GM19025 (cell line): ENCODE measurements at regions not wholly inside any gene's neighbourhood (a gene's known extent, or its start where the extent isn't known, plus 50 kb on each side); places are given as distances from the start of the nearest gene placed in this dataset.

ENCODE experiments used
- ATAC-seq: cut with Tn5 transposase; IDR thresholded peaks from one replicate; pipeline ENCODE4 v1.9.1; 2021; ENCODE audit warnings: mild to moderate bottlenecking, low read depth, moderate library complexity; ENCODE audit not compliant: unreplicated experiment

DNA sequence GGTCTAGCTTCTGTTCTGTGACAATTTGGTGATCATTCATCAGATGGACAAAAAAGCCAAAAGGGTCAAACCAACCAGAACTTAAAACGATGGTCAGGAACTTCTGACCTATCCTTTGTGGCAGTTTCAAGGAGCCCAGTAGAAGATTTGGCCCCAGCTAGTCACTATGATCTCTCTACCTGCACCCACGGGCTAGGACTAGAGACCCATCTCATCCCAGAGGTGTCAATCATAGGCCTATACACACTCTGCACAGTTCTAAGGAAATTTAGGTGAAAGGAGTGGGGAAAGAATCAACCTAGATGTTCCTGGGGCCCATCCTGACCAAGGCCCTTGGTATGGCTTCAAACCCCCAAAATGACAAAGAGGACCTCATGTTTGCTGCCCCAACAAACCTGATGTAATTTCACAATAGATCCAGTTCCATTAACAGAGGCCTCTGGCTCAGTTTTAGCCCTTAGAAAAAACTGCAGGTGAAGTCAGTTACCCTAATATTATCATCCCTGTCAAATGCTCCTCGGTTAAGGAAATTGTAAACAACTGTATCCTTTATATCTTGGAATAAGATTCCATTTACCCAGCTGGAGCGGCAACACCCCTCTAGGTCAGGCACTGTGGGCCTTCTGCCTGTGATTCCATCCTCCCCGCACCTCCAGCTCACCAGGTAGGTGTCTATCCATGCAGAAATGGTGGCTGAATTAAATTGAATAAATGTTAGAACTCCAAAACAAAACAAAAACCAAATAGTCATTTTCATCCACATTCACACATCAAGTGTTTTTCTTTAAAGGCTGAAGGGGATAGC lies 138.7 kb downstream of the ENC1 start:
- ATAC-seq, result no peak

DNA sequence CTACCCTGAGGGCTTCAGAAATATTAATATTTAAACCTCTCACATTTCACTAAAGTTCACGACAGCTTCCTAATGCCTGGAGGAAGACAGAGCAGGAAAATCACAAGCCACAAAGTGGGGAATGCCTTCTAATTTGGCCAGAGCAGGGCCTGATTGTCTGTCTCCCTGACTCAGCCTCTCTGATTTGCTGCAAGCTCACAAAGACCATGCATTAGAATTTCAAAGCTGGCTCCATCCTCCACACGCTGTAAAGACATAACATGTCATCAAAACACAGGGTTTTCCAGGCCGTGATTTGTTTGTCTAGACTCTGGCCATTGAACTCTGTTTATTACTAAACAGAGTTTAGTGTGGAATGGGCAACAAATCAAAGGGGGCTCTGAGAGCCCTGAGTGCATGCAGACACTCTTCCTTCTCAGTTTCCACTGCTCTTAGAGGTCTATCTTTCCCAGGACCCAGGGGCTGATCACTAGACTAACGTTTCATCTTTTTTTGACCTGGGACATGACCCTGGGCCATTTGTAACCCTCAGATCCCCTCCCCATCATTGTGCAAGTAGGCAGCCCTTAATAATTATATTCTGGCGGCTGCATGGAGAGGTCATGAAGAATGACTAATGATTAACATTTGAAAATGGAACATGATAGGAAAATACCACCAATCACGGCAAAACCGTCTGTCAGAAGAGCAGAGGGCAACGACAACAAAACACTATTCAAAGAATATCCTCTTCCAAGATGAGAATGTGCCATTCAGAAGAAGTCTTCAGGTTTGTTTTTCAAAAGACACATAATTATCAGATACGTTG lies 140.2 kb downstream of the ENC1 start:
- ATAC-seq, result no peak

GRCh38 chr5:74499256-74500050 lies 141.1 kb downstream of the ENC1 start:
- no peak for ATAC-seq

DNA sequence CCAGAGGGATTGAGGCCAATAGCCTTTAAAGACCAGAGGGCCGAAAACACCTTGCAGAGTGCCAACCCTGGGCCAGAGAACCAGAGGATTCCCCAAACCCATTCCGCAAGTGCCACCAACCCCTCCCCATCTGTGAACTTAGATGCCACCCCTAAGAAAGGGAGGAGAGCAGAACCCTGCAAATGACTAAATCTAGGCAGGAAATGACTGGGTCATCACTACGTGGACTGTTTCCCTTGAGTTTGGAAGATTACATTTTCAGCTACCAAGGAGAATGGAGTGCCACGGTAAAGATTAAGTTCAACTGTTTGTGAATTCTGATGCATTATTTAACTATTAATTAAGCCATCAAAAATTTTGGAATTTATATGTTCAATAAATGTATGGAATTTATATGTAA lies 142.8 kb downstream of the ENC1 start:
- ATAC-seq, result no peak

DNA sequence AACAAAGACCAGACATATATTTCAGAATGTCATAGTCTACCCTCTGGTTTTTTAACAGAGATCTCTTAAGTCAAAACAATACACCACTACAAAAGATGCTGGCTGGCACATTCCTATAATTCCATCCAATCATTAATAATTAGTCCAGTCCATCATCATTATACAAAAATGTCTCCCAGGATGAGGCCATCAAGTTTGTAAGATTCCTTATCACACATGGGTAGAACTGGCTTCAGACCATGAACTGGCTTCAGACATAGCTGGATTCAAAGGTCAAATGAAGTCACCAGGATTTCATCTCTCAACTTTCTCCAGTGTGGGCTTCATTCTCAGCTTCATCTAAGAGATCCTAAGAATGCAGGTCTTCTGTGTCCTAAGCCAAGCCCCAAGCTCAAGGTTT lies 147.1 kb downstream of the ENC1 start:
- no peak for ATAC-seq

GRCh38 chr5:74492230-74492629 lies 148.3 kb downstream of the ENC1 start:
- ATAC-seq, result no peak

DNA sequence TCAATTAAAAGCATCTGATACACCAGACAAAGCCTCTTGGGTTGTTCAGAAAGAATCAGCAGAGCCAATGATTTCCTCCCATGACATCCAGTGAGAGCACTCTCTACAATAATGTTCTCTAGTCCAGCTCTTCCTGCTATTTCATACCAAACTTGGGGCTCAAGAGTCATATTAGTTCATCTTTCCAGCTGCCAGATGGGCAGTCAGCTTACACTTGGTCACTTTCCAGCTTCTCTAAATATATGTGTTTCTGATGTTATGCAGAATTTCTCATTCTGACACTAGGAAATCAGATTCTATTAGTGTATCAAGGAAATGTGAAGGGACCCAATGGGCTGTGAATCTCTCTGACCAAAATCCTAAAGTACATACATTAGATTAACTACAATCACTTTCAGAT lies 148.9 kb downstream of the ENC1 start:
- no peak for ATAC-seq

GRCh38 chr5:74490814-74491213 lies 149.7 kb downstream of the ENC1 start:
- peak; percentile 95 for ATAC-seq

GRCh38 chr5:74482990-74483389 lies 157.5 kb downstream of the ENC1 start:
- ATAC-seq, result no peak

GRCh38 chr5:74482523-74482922 lies 158.0 kb downstream of the ENC1 start:
- ATAC-seq, result no peak

GRCh38 chr5:74481357-74481756 lies 159.2 kb downstream of the ENC1 start:
- ATAC-seq, result peak; percentile 49

DNA sequence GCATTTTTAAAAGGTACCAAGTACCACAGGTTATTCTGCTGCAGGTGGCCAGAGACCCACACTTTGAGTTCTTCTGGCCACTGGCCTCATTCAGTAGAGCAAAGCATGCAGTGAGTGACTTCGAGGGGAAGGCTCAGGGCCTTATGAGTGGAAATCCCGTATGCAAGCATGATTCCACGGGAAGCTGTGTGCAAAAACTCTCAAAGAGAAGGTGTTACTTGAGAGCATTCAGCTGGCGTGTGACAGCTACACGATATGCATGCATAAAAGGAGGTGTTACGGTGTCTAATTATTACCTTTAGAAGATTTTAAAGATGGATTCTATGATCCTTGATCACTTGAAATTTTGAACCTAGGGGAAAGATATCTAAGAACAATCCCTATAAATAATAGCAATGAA lies 160.3 kb downstream of the ENC1 start:
- ATAC-seq, result no peak

DNA sequence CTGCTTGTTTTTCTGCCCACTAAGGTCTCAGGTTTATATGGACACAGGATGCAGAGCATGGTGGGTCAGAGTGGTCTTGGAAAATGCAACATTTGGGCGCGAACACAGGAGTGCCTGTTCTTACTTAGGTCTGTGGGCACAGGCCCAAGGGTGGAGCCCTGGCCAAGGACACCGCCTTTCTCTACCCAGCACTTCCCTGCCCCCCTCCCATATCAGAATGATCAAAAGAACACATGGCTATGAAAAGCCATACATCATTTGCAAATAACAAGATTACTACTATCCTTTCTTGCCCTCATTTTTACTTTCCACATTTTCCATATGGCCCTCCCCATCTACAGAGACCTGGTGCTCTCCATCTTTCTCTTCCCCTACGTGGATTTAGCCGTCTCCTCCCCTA lies 162.2 kb downstream of the ENC1 start:
- no peak for ATAC-seq

GRCh38 chr5:74477761-74478160 lies 162.8 kb downstream of the ENC1 start:
- no peak for ATAC-seq

DNA sequence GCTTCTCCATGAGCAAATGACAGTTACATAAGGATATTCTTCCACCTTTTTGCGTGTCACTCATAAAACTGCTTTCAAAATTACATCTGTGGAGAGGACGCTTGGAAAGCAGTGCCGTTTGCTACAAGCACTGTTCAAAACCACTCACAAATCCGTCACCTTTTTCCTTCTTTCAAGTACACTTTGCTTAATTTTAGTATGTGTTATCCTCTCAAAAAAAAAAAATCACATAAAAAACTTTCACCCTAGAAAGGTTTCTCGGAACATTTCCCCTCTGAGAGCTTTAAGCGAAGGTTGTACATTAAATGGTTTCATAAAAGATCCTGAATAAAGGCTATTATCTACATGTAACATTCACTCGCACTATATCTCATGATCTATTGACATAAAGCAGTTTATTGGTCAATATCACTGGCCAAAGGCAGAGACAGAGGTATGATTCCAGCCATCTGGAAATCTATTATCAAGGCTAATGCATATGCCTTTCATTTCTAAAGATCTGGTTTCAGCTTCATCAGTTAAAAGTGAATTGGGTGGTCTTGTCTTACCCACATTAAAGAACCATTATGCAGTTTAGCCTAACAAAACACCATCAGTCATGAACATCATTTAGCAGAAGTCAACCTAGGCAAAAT lies 163.6 kb downstream of the ENC1 start:
- no peak for ATAC-seq

DNA sequence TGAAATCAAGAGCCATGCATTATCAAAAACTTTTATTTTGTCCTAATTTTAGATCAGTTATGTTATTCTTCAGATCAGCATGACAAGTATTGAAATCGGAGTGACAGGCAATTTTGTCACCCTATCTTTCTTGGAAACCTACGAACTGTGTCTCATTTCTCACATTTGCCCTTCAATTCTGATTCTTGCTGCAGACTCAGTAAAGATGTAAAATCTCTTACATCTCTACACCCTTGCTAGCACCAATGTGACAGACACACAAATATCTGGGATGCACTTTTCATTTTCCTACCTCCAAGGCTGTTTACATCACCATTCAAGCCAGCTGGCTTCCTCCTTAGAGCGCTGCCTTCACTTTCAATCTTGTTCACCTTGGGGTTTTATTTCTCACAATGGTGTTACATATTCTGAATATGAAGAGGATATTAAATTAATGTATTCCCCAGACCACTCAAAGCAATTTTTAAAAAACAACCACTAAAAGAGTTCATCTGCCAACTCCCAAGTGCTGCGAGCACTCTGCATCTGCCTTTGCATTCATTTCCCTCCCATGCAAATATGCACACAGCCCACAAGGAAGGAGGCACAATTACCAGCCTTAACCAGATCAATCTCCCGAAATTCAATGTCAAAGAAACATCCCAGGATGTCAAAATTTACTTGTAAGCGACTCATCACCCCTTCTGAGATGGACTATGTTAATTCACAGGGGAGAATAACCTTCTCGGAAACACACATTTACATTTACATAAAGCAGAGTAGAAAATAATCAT lies 164.3 kb downstream of the ENC1 start:
- ATAC-seq, result no peak

GRCh38 chr5:74471875-74472274 lies 168.7 kb downstream of the ENC1 start:
- ATAC-seq, result no peak

GRCh38 chr5:74469234-74469994 lies 171.1 kb downstream of the ENC1 start:
- no peak for ATAC-seq

- no peak for ATAC-seq
Measured at GRCh38 chr5:74468421-74468820, 172.1 kb downstream of the ENC1 start.
